C4-2B (cell line): ENCODE measurements at regions not wholly inside any gene's neighbourhood (a gene's known extent, or its start where the extent isn't known, plus 50 kb on each side); places are given as distances from the start of the nearest gene placed in this dataset.
"Not testable (repeated sequence)": the region's sequence is repeated elsewhere in the genome, so short reads cannot be mapped to it uniquely, and the experiment has no call there.

ENCODE experiments used
- H3K27ac ChIP-seq: fragments of 450-650 bp; 2 replicates; pipeline ENCODE4 v1.5.1; 2017
- ZFX ChIP-seq: fragments of 450-650 bp; IDR thresholded peaks from 2 replicates; pipeline ENCODE4 v1.6.1; 2017
- TF ChIP-seq, protein P1 (sequence below): fragments of 450-650 bp; conservative IDR thresholded peaks from 2 replicates; pipeline ENCODE4 v1.5.1; 2017; ENCODE audit warnings: mild to moderate bottlenecking

DNA sequence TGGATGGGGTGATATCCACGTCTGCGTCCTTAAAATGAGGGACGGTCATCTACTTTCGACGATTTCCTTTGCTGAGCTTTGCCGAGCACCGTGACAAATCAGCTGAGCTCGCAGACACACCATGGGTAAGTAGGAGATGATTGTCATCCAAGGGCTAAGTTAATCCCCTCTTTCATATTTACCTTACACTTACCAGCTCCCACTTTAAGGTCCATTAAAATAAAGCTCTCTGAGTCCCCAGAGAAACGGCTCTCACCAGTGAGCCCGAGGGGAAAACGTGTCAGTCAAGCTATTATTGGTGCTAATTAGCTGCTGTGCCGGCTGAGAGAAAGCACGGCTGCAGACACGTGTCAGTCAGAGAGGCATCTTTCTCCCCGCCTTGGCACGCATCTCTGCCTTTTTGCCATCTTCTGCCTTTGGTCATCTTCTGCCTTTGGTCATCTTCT lies 72.2 kb downstream of the CRLF2 start:
- TF ChIP-seq, protein P1, sequence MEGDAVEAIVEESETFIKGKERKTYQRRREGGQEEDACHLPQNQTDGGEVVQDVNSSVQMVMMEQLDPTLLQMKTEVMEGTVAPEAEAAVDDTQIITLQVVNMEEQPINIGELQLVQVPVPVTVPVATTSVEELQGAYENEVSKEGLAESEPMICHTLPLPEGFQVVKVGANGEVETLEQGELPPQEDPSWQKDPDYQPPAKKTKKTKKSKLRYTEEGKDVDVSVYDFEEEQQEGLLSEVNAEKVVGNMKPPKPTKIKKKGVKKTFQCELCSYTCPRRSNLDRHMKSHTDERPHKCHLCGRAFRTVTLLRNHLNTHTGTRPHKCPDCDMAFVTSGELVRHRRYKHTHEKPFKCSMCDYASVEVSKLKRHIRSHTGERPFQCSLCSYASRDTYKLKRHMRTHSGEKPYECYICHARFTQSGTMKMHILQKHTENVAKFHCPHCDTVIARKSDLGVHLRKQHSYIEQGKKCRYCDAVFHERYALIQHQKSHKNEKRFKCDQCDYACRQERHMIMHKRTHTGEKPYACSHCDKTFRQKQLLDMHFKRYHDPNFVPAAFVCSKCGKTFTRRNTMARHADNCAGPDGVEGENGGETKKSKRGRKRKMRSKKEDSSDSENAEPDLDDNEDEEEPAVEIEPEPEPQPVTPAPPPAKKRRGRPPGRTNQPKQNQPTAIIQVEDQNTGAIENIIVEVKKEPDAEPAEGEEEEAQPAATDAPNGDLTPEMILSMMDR, result no peak
- TF ChIP-seq ZFX, result no peak
- H3K27ac ChIP-seq, result no peak overlapping the region

DNA sequence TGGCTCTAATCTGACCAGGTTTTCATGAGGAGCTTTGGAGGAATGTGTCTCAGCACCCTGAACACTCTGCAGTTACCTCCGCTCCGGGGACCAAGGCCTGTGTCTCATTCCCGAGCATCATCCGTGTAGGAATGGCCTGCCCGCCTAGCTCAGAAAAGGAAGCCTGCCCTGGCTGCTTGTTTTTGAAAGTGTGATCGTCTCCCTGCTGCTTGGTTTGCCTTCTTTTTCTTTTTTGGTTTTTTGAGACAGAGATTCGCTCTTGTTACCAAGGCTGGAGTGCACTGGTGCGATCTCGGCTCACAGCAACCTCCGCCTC lies 73.3 kb downstream of the CRLF2 start:
- no peak overlapping the region for H3K27ac ChIP-seq

DNA sequence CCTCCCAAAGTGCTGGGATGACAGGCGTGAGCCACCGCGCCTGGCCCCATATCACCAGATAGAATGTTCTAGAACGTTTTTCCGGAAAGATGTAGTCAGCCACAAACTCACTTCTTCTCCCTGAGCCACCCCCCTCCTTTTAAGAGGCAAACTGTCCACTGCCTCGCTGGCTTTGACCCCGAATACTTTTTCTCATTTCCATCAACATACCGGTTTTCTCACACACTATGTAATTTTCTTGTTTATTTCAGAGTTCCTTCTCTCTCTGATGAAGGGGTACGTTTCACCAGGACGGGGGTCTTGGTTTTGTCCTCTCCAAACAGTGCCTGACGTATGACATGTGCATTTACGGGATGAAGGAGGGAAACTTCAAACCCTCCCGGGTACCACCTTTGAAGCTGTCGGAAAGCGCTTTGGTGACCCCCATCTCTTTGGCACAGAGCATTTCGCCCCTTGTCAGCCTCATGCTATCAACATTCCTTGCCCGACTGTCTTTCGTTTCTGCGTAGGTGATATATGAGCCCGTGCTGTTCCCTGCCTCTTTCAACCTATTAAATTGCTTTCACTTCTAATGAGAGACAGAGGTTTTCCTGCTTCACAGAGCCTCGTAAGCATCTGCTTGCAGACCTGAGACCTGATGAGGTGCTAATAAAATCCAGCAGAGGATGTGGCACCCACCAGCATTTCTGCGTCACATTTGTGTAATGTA lies 73.8 kb downstream of the CRLF2 start:
- TF ChIP-seq ZFX, result no peak
- TF ChIP-seq, protein P1, result no peak
- H3K27ac ChIP-seq, result no peak overlapping the region

More for the DNA sequence above, 73.3 kb downstream of the CRLF2 start:
- TF ChIP-seq ZFX, result no peak
- TF ChIP-seq, protein P1, result no peak

DNA sequence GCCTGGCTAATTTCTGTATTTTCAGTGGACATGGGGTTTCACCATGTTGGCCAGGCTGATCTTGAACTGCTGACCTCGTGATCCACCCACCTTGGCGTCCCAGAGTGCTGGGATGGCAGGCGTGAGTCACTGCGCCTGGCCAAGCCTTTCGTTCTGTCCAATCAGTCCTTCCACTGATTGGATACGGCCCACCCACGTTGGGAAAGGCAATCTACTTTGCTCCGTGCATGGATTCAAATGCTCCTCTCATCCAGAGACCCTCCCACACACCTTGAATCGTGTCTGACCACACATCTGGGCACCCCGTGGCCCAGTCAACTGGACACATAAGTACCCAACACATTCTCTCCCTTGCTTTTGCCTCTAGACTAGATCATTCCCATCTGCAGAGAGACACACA lies 74.9 kb downstream of the CRLF2 start:
- TF ChIP-seq, protein P1, result no peak
- no peak for TF ChIP-seq ZFX
- no peak overlapping the region for H3K27ac ChIP-seq

DNA sequence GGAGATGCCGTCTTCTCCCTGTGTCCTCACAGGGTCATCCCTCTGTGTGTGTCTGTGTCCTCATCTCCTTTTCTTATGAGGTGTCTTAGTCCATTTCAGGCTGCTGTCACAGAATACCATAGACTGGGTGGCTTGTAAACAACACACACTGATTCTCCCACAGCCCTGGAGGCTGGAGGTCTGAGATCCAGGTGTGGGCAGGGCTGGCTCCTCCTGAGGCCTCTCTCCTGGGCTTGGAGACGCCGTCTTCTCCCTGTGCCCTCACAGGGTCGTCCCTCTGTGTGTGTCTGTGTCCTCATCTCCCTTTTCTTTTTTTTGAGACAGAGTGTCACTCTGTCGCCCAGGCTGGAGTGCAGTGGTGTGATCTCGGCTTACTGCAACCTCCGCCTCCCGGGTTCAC lies 75.9 kb downstream of the CRLF2 start:
- not testable (repeated sequence) for H3K27ac ChIP-seq

DNA sequence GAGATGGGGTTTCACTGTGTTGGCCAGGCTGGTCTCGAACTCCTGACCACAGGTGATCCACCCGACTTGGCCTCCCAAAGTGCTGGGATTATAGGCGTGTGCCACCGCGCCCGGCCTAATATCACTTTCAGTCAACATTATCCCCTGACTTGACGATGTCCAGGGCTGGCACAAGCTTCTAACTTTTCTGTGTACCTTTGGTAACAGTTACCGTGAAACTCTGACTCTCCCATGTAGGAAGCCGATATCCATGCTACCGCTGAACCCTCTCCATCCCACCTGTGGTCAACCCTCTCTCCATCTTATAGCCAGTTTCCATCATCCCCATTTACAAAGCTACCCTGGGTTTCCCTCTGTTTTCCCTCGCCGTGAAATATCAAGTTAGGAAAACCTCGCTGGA lies 77.5 kb downstream of the CRLF2 start:
- no peak overlapping the region for H3K27ac ChIP-seq
- TF ChIP-seq, protein P1, result no peak
- no peak for TF ChIP-seq ZFX

DNA sequence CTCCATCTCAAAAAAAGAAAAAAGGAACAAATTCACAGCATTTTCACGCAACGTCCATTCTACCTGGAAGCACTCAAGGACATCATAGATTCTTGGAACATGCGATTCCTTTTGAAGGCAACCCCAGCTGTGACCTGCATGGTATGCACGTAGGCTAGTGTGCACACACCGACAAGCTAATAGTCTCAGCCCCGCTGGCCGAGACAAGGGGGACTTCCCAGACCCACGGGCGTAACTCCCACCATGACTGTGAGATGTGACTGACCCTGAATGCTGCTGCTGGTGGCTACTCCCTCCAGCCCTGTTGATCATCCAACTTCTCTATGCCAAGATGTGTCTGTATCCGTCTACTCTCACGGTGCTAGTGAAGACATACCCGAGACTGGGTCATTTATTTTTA lies 78.3 kb downstream of the CRLF2 start:
- H3K27ac ChIP-seq, result no peak overlapping the region
- no peak for TF ChIP-seq ZFX
- TF ChIP-seq, protein P1, result no peak

DNA sequence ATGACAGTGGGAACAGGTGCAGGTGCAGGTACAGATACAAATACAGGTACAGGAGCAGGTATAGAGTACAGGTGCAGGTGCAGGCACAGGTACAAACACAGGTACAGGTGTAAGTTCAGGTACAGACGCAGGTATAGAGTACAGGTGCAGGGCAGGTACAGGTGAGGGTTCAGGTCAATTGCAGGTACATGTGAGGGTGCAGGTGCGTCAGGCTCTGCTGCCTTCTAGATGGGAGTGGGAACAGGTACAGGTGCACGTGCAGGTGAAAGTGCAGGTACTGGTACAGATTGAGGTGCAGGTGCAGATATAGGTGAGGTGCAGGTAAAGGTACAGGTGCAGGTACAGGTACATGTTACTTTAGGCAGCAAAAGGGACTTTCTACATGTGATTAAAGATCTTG lies 85.7 kb downstream of the CRLF2 start:
- no peak overlapping the region for H3K27ac ChIP-seq
- TF ChIP-seq, protein P1, result no peak
- TF ChIP-seq ZFX, result no peak
